ENCODE measurements at regions not wholly inside any gene's neighbourhood (a gene's known extent, or its start where the extent isn't known, plus 50 kb on each side); places are given as distances from the start of the nearest gene placed in this dataset.

GRCh38 chr10:114767986-114768821 lies 53.4 kb upstream of the FHIP2A start:
- TF ChIP-seq, protein P1, sequence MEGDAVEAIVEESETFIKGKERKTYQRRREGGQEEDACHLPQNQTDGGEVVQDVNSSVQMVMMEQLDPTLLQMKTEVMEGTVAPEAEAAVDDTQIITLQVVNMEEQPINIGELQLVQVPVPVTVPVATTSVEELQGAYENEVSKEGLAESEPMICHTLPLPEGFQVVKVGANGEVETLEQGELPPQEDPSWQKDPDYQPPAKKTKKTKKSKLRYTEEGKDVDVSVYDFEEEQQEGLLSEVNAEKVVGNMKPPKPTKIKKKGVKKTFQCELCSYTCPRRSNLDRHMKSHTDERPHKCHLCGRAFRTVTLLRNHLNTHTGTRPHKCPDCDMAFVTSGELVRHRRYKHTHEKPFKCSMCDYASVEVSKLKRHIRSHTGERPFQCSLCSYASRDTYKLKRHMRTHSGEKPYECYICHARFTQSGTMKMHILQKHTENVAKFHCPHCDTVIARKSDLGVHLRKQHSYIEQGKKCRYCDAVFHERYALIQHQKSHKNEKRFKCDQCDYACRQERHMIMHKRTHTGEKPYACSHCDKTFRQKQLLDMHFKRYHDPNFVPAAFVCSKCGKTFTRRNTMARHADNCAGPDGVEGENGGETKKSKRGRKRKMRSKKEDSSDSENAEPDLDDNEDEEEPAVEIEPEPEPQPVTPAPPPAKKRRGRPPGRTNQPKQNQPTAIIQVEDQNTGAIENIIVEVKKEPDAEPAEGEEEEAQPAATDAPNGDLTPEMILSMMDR (IDR thresholded peaks at IDR 0.05) = no peak; the same call in 1 of the 2 replicates
- TF ChIP-seq TCF7L2 (IDR thresholded peaks at IDR 0.05; ENCODE audit: low read depth, low read length) (no peak), POLR2AphosphoS5 (IDR thresholded peaks at IDR 0.05; ENCODE audit: low read depth, low read length) (no peak), REST (IDR thresholded peaks at IDR 0.05; ENCODE audit: insufficient read depth in 1 of 2, low read depth in 2 of 2, low read length in 1 of 2) (no peak), SIN3A (IDR thresholded peaks at IDR 0.05; ENCODE audit: borderline replicate concordance, insufficient read depth, low read depth, low read length) (no peak)
